Mesenchymal stem cell (in vitro differentiated cells and primary cell): ENCODE measurements at regions not wholly inside any gene's neighbourhood (a gene's known extent, or its start where the extent isn't known, plus 50 kb on each side); places are given as distances from the start of the nearest gene placed in this dataset.

Experiments used
- DNase-seq: peaks from one replicate; pipeline ENCODE4 v3.0.0-alpha.2; 2013
- H2AFZ ChIP-seq: one replicate; pipeline ENCODE4 v1.6.1; 2013; ENCODE audit warnings: low read depth, mild to moderate bottlenecking, control low read depth, inconsistent platforms, low read length, moderate library complexity
- H2AK5ac ChIP-seq: 2 replicates; pipeline ENCODE4 v1.6.1; 2013; ENCODE audit warnings: low read length, moderate library complexity, mild to moderate bottlenecking, inconsistent platforms; ENCODE audit not compliant: severe bottlenecking
- H2BK120ac ChIP-seq: one replicate; pipeline ENCODE4 v1.6.1; 2013; ENCODE audit warnings: low read depth, mild to moderate bottlenecking, inconsistent platforms, low read length, moderate library complexity
- H2BK12ac ChIP-seq, 2 experiments: one replicate each; pipeline ENCODE4 v1.6.1; 2013; ENCODE audit warnings: inconsistent platforms in 2 of 2, low read length in 2 of 2, mild to moderate bottlenecking in 2 of 2, moderate library complexity in 2 of 2, control low read depth in 1 of 2
- H2BK15ac ChIP-seq: one replicate; pipeline ENCODE4 v1.6.1; 2013; ENCODE audit warnings: mild to moderate bottlenecking, low read depth, inconsistent platforms; ENCODE audit not compliant: poor library complexity, severe bottlenecking
- H2BK5ac ChIP-seq: 2 replicates; pipeline ENCODE4 v1.6.1; 2013; ENCODE audit warnings: low read depth, mild to moderate bottlenecking, low read length, control low read depth, inconsistent platforms; ENCODE audit not compliant: poor library complexity, severe bottlenecking
- H3K14ac ChIP-seq, 2 experiments: one replicate each; pipeline ENCODE4 v1.6.1; 2013; ENCODE audit warnings: inconsistent platforms in 2 of 2, low read length in 2 of 2, control low read depth in 1 of 2, mild to moderate bottlenecking in 1 of 2, moderate library complexity in 1 of 2
- H3K18ac ChIP-seq, 2 experiments: one replicate each; pipeline ENCODE4 v1.6.1; 2013; ENCODE audit warnings: inconsistent platforms in 2 of 2, low read length in 2 of 2, control low read depth in 1 of 2, low read depth in 1 of 2, mild to moderate bottlenecking in 1 of 2
- H3K23ac ChIP-seq, 2 experiments: one replicate each; pipeline ENCODE4 v1.6.1; 2013; ENCODE audit warnings: inconsistent platforms in 2 of 2, low read length in 2 of 2, mild to moderate bottlenecking in 2 of 2, moderate library complexity in 2 of 2, control low read depth in 1 of 2
- H3K27ac ChIP-seq: 2 replicates; pipeline ENCODE4 v1.5.1; 2013; ENCODE audit warnings: mild to moderate bottlenecking, moderate library complexity, low read length, control low read depth, inconsistent platforms; ENCODE audit not compliant: poor library complexity, severe bottlenecking
- H3K27me3 ChIP-seq, 2 experiments: 2 replicates each; pipeline versions ENCODE4 v1.6.1 to v1.7.0; 2013; ENCODE audit warnings: low read length in 2 of 2, mild to moderate bottlenecking in 2 of 2, moderate library complexity in 2 of 2, control low read depth in 1 of 2, inconsistent platforms in 1 of 2; ENCODE audit not compliant: control insufficient read depth in 1 of 2, insufficient read depth in 1 of 2
- H3K36me3 ChIP-seq, 2 experiments: 2 replicates each; pipeline versions ENCODE4 v1.6.1 to v1.7.0; 2013; ENCODE audit warnings: low read length in 2 of 2, control low read depth in 1 of 2, inconsistent platforms in 1 of 2, low read depth in 1 of 2, mild to moderate bottlenecking in 1 of 2; ENCODE audit not compliant: insufficient read depth in 2 of 2, control insufficient read depth in 1 of 2
- H3K4ac ChIP-seq, 2 experiments: one replicate each; pipeline ENCODE4 v1.6.1; 2013; ENCODE audit warnings: inconsistent platforms in 2 of 2, low read length in 2 of 2, mild to moderate bottlenecking in 2 of 2, moderate library complexity in 2 of 2, control low read depth in 1 of 2, low read depth in 1 of 2
- H3K4me1 ChIP-seq: 2 replicates; pipeline ENCODE4 v1.6.1; 2013; ENCODE audit warnings: low read depth, low read length, control low read depth; ENCODE audit not compliant: control insufficient read depth, insufficient read depth
- H3K4me2 ChIP-seq: 2 replicates; pipeline ENCODE4 v1.6.1; 2013; ENCODE audit warnings: low read length, mild to moderate bottlenecking, inconsistent platforms; ENCODE audit not compliant: poor library complexity, severe bottlenecking
- H3K4me3 ChIP-seq, 2 experiments: 2 replicates each; pipeline versions ENCODE4 v1.5.1 to v1.7.0; 2013; ENCODE audit warnings: low read length in 2 of 2, mild to moderate bottlenecking in 2 of 2, control low read depth in 1 of 2, low read depth in 1 of 2; ENCODE audit not compliant: insufficient read depth in 1 of 2
- H3K79me1 ChIP-seq: replicated peaks from 2 replicates; pipeline ENCODE4 v1.6.1; 2013; ENCODE audit warnings: mild to moderate bottlenecking, control low read depth, low read length, inconsistent platforms; ENCODE audit not compliant: poor library complexity, severe bottlenecking
- H3K9ac ChIP-seq: 2 replicates; pipeline ENCODE4 v1.7.0; 2013; ENCODE audit warnings: mild to moderate bottlenecking, low read length, moderate library complexity
- H3K9me3 ChIP-seq: 2 replicates; pipeline ENCODE4 v1.7.0; 2013; ENCODE audit warnings: mild to moderate bottlenecking, low read length; ENCODE audit not compliant: control insufficient read depth
- H4K8ac ChIP-seq: one replicate; pipeline ENCODE4 v1.6.1; 2013; ENCODE audit warnings: inconsistent platforms, mild to moderate bottlenecking, low read length, moderate library complexity
- H4K91ac ChIP-seq: one replicate; pipeline ENCODE4 v1.6.1; 2013; ENCODE audit warnings: mild to moderate bottlenecking, low read length, inconsistent platforms
- WGBS: methylation state at CpG from one replicate; pipeline ENCODE4 v1.1.7; 2013; ENCODE audit warnings: mixed read lengths; 5-methylcytosine and 5-hydroxymethylcytosine counted together

DNA sequence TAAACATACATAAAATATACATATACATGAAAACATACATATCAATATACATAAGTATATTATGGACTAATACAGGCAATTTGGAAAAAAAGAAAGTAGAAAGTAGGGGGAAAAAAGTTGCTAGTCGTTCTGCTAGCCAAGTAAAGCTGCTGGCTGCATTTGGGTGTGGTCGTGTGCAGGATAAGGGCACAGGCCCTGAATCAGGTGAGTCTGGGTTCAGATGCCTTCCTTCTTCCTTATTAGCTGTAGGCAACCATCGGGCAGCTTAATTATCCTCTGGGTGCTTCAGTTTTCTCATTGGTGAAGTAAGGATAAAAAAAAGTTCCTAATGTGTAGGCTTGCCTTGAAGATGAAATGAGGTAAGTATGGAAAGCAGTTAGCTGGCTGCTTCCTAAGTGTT, 59.2 kb upstream of the SPRY4 start:
- Histone ChIP-seq H3K23ac (no peak overlapping the region), H3K4ac (peak overlapping the region in 1 of 2 experiments; percentile 7), H3K18ac (peak overlapping the region in 1 of 2 experiments; percentile 50), H2BK120ac (no peak overlapping the region), H2BK5ac (no peak overlapping the region), H3K9ac (no peak overlapping the region), H3K79me1 (no peaks in the 10 kb centered on the region), H4K91ac (no peak overlapping the region), H4K8ac (no peak overlapping the region), H3K27me3 (no peaks in the 10 kb centered on the region), H3K14ac (no peak overlapping the region), H3K36me3 (no peaks in the 10 kb centered on the region), H2BK12ac (peak overlapping the region in 1 of 2 experiments; percentile 10), H2AK5ac (no peak overlapping the region), H3K27ac (no peak overlapping the region), H3K4me3 (no peak overlapping the region), H3K4me1 (peaks cover 5% of the 10 kb centered on the region), H3K9me3 (no peaks in the 10 kb centered on the region), H2BK15ac (no peak overlapping the region), H3K4me2 (no peak overlapping the region), H2AFZ (no peak overlapping the region)
- no peak for DNase-seq
- WGBS, result 94% methylated on average over 3 of the region's 3 CpGs

DNA sequence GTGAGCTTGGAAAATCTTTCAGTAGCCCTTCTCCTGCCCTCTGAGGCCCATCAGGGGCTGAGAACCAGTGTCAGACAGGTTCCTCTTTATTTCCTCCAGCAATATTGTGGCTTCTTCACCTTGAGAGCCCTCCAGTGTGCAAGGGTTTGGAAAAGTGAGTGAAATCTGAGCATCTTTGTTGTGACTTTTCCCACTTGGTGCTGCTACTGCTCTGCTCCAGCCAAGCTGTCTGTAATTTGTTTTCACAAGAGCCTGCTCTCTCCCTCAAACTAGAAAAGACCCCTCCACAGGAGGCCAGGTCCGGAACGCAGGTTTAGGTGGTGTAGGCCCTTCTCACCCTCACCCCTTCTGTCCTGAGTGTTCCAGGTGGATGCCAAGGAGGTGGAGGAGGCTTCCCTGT, 57.4 kb upstream of the SPRY4 start:
- Histone ChIP-seq H3K18ac (peak overlapping the region; percentile 39 to 55), H2BK120ac (no peak overlapping the region), H2BK5ac (no peak overlapping the region), H2BK12ac (peak overlapping the region; percentile 28 to 51), H3K36me3 (no peaks in the 10 kb centered on the region), H3K79me1 (no peaks in the 10 kb centered on the region), H2AK5ac (peak overlapping the region; percentile 15), H3K27ac (no peak overlapping the region), H3K23ac (no peak overlapping the region), H3K4ac (peak overlapping the region in 1 of 2 experiments; percentile 32), H4K91ac (peak overlapping the region; percentile 14), H3K4me2 (no peak overlapping the region), H3K4me1 (peaks cover 5% of the 10 kb centered on the region), H3K9ac (no peak overlapping the region), H3K27me3 (no peaks in the 10 kb centered on the region), H3K14ac (no peak overlapping the region), H3K4me3 (no peak overlapping the region), H3K9me3 (no peaks in the 10 kb centered on the region), H4K8ac (peak overlapping the region; percentile 38), H2BK15ac (no peak overlapping the region), H2AFZ (no peak overlapping the region)
- WGBS, result 80% methylated on average over 2 of the region's 2 CpGs
- DNase-seq, result no peak

DNA sequence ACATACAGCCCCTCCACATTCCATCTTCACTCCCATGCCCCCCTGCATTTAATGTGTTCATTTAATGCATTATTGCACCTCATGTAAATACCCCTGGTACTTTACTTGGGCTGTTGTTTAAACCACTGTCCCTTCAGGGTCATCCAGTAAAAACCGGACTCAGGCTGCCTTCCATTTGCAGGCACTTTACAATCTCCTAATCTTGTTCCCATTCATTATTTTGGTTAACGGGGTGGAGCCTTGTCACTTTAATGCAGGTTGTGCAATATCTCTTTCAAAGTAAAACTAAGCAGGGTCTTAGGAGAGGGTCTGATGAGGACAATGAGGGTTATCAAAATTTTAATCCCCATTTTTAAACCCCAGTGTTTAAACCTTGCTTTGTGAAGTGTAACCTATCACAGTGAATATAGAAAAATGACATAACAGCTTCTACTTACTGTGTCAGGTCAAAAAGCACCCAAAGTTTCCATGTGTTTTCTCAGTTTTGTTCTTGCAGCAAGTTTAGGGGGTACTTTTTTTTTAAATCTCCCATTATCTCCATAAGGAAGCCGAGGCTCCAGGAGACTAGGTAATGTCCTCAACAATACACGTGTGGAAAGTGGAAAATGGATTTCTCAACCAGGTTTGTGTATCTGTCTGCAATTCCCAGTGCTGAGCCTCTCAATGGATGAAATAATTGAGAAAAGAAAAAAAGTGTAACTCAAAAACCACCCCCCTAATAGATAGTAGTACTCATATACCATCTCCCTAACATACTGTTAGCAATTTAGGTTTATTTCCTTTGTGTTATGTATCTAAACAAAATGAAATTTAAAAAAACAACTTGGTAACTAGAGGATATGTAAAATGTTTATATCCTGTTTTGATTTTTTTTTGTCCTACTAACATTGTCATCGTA, 54.2 kb upstream of the SPRY4 start:
- no peak overlapping the region for H4K8ac ChIP-seq
- no peak overlapping the region for H3K4me3 ChIP-seq
- H3K23ac ChIP-seq, result no peak overlapping the region
- no peak overlapping the region for H2AFZ ChIP-seq
- H2AK5ac ChIP-seq, result no peak overlapping the region
- no peak overlapping the region for H2BK5ac ChIP-seq
- H3K27ac ChIP-seq, result no peak overlapping the region
- H3K79me1 ChIP-seq, result no peaks in the 10 kb centered on the region
- H3K4me1 ChIP-seq, result peaks cover 6% of the 10 kb centered on the region
- H3K18ac ChIP-seq, result peak overlapping the region in 1 of 2 experiments; percentile 21
- DNase-seq, result no peak
- H2BK120ac ChIP-seq, result no peak overlapping the region
- no peaks in the 10 kb centered on the region for H3K27me3 ChIP-seq
- H3K9me3 ChIP-seq, result no peaks in the 10 kb centered on the region
- WGBS, result 63% methylated on average over 1 of the region's 5 CpGs
- no peak overlapping the region for H2BK15ac ChIP-seq
- H2BK12ac ChIP-seq, result peak overlapping the region in 1 of 2 experiments; percentile 18
- H3K9ac ChIP-seq, result no peak overlapping the region
- peaks cover 0 to 7% of the 10 kb centered on the region in 2 experiments for H3K36me3 ChIP-seq
- no peak overlapping the region for H3K14ac ChIP-seq
- H3K4ac ChIP-seq, result no peak overlapping the region
- no peak overlapping the region for H4K91ac ChIP-seq
- no peak overlapping the region for H3K4me2 ChIP-seq

DNA sequence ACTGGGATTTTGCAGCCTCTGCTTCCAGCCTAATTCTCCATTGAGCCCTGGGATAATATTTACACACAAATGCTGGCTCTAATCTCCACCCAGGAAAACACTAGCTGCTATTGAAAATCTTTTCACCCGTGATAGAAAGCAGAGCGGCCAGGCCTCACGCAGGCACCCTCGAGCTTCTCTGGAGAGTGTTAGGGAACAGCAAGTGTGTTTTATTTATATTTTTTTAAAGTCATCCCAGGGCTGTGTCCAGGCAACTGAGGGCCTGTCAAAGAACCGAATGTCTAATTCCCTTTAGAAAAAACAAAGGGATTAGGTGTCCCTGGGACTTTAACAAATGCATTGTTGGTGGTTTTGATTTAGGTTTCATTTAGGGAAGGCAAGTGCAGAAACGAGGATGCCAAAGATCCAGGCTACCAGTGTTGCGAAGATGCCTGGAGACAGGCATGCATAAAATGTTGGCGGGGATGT, 51.2 kb upstream of the SPRY4 start:
- H3K4me3 ChIP-seq, result no peak overlapping the region
- H3K14ac ChIP-seq, result no peak overlapping the region
- H3K4ac ChIP-seq, result peak overlapping the region in 1 of 2 experiments; percentile 73
- no peak overlapping the region for H4K8ac ChIP-seq
- peaks cover 6% of the 10 kb centered on the region for H3K4me1 ChIP-seq
- no peak overlapping the region for H2BK120ac ChIP-seq
- no peaks in the 10 kb centered on the region for H3K27me3 ChIP-seq
- H2BK15ac ChIP-seq, result no peak overlapping the region
- 33% methylated on average over 8 of the region's 8 CpGs for WGBS
- H2AFZ ChIP-seq, result no peak overlapping the region
- H4K91ac ChIP-seq, result no peak overlapping the region
- H3K9ac ChIP-seq, result no peak overlapping the region
- no peaks in the 10 kb centered on the region for H3K79me1 ChIP-seq
- no peak overlapping the region for H3K23ac ChIP-seq
- H2AK5ac ChIP-seq, result no peak overlapping the region
- no peaks in the 10 kb centered on the region for H3K9me3 ChIP-seq
- peaks cover 0 to 7% of the 10 kb centered on the region in 2 experiments for H3K36me3 ChIP-seq
- no peak overlapping the region for H2BK12ac ChIP-seq
- no peak overlapping the region for H3K4me2 ChIP-seq
- no peak overlapping the region for H3K18ac ChIP-seq
- DNase-seq, result peak; percentile 36
- H3K27ac ChIP-seq, result no peak overlapping the region
- no peak overlapping the region for H2BK5ac ChIP-seq
